ENCODE measurements at regions not wholly inside any gene's neighbourhood (a gene's known extent, or its start where the extent isn't known, plus 50 kb on each side); places are given as distances from the start of the nearest gene placed in this dataset.

GRCh38 chr20:22789676-22790075, 205.3 kb upstream of the FOXA2 start:
- intact Hi-C loops (cut with micrococcal nuclease) = no loop called here

GRCh38 chr20:22791396-22791795, 207.0 kb upstream of the FOXA2 start:
- intact Hi-C loops (cut with micrococcal nuclease) = no loop called here

DNA sequence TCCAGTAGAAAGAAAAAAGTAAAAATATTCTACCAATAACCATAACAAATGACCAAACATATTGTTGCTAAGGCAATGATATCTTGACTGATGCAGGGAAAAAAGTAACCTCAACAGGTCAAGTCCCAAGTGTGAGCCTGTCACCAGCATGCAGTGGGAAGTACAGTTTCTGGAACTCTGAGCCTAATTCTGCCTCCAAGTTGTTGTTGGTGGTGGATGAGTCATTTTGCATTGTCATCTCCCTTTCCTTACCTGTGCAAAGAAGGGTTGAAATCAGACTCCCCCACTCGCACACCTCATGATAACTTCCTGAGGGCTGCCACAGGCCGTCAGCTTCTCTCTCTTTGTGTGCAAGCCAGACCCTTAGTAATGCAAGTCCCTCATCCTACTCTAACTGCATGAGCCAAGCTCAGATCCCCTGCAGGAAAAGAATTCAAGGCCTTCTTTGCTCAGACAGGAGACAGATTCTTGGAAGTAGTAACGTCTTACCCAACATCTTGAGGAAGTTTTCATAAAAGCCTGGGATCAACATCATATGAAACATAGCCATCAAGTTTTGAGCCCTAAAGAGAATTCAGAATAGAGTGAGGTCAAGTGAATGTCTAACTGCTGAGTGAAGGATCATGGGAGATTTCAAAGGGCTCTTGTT, 207.6 kb upstream of the FOXA2 start:
- intact Hi-C loops (cut with micrococcal nuclease) = no loop called here

GRCh38 chr20:22794200-22794599, 209.8 kb upstream of the FOXA2 start:
- intact Hi-C loops (cut with micrococcal nuclease) = no loop called here

- intact Hi-C loops (cut with micrococcal nuclease) = no loop called here
These were observed 211.1 kb upstream of the FOXA2 start for GRCh38 chr20:22795433-22795832.

DNA sequence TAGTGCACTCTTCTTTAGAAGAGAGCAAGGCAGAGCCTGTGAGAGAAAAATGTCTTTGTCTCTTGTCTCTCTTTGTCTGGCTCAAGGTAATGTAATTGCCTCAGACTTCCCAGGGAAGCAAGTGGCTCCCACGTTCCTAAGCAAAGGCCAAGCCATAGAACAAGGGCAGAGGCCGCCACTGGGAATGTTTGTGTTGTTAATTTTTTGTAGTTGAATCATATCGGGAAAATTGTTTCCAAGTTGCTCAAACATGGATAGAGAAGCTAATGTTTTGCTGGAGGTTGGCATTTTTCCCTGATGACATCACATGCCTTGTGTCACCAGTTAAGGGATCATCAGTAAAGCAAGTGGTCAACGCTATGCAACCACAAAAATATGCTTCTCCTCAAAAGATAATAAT, 211.5 kb upstream of the FOXA2 start:
- intact Hi-C loops (cut with micrococcal nuclease) = no loop called here

- intact Hi-C loops (cut with micrococcal nuclease) = no loop called here
These were observed 212.2 kb upstream of the FOXA2 start for GRCh38 chr20:22796469-22797077.

GRCh38 chr20:22797103-22797502, 212.7 kb upstream of the FOXA2 start:
- intact Hi-C loops (cut with micrococcal nuclease) = no loop called here

DNA sequence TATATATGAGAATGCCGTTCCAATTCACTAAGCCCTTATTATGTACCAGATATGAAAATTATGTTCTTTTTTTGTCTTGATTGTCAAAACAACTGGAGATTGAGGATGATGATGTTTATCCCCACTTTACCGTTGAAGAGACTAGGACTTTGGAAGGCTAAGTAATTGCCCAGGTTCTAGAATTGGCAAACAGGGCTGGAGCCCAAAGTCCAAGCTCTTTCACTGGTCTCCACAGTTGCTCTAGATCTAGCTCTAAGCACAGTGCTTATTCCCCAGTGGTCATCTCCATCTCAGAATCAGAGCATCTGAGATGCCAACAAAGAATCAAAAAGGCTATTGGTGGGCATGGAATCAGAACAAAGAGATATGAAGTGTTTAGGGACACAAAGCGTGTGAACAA, 215.3 kb upstream of the FOXA2 start:
- intact Hi-C loops (cut with micrococcal nuclease) = no loop called here

GRCh38 chr20:22800129-22800528, 215.8 kb upstream of the FOXA2 start:
- intact Hi-C loops (cut with micrococcal nuclease) = no loop called here

- intact Hi-C loops (cut with micrococcal nuclease) = no loop called here
These were observed 217.2 kb upstream of the FOXA2 start for GRCh38 chr20:22801528-22801927.

DNA sequence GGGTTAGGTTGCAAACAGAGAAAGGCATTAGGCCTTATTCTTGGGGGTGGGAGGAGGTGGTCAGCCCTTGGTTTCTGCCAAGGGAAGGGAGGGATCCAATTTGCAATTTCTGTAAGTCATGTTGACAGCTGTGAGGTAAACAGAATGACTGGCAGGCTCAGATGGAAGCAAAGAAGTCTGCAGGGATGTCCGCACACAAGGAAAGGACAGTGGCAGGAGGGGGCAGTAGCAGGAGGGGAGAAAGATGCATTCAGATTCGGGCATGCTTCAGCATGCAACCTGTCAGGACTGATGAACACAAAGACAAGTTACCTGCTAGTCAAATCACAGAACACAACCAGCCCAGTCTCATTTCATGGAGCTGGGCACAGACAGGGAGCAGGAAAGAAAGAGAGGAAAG, 217.9 kb upstream of the FOXA2 start:
- intact Hi-C loops (cut with micrococcal nuclease) = no loop called here

DNA sequence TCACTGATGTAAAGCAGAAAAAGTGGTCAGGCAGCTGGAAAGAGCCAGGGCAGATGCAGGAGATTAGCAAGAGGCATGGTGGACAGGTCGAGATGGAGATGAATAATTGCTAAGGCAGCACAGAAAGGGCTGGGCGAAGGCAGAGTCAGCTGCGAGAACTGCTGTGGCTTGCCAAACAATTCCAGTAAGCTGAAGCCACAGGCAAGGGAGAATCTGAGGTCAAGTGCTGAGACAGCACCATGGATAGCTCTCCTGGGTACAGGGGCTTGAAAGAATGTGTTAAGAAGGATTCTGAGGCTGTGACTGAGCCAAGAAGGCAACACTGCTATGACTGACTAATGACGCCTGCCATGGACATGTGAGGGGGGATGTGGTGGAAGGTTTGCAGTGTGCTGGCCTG, 220.8 kb upstream of the FOXA2 start:
- intact Hi-C loops (cut with micrococcal nuclease) = no loop called here

GRCh38 chr20:22805996-22806395, 221.6 kb upstream of the FOXA2 start:
- intact Hi-C loops (cut with micrococcal nuclease) = no loop called here

- intact Hi-C loops (cut with micrococcal nuclease) = no loop called here
These were observed 222.7 kb upstream of the FOXA2 start for GRCh38 chr20:22807045-22807444.

DNA sequence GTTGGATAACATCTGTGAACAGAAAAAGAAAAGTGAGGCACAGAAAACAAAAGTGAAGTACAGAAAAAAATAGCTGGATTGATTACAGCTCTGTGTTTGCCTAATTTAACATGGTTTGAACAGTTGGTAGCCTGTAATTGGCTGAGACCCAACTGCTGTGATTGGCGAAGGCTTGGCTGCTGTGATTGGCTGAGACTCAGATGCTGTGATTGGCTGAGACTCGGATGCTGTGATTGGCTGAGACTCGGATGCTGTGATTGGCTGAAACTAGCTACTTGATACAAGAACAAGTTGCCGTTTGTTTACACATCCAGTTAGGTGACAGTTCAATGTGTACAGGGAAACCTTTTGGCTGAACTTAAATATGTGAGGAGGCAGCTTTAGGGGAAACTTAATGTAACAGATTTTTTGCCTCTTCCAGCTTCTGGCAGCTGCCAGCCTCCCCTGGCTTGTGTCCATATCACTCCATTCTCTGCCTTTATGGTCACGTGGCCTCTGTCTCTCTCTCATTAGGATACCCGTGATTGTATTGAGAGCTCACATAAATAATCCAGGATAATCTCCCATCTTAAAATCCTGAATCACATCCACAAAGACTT, 223.4 kb upstream of the FOXA2 start:
- intact Hi-C loops (cut with micrococcal nuclease) = no loop called here

DNA sequence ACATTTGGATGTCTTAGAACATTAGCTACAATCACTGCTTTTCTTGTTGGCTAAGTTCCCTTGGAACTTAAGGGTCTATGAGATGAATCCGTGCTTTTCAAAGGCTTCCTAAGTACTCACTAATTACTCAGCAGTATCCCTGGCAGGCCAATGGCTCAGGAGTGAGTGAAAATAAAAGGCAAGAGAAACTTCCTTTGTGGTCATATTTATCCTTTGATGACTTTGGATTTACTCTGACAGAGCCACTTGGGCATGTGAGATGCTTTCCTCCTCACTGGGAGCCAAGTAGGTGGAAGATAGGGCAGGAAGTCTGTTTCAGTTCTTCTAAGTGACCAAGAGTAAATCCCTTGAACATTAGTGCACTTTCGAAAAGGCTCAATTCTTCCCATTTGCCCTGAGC, 224.3 kb upstream of the FOXA2 start:
- intact Hi-C loops (cut with micrococcal nuclease) = no loop called here

- intact Hi-C loops (cut with micrococcal nuclease) = no loop called here
These were observed 225.1 kb upstream of the SSTR4 start for GRCh38 chr20:22810030-22810429.

- intact Hi-C loops (cut with micrococcal nuclease) = no loop called here
These were observed 224.2 kb upstream of the SSTR4 start for GRCh38 chr20:22810626-22811569.

GRCh38 chr20:22814471-22815205, 220.5 kb upstream of the SSTR4 start:
- intact Hi-C loops (cut with micrococcal nuclease) = no loop called here

GRCh38 chr20:22815206-22815551, 219.9 kb upstream of the SSTR4 start:
- intact Hi-C loops (cut with micrococcal nuclease) = no loop called here

Measured in T-helper 1 cell treated with Interleukin-12 subunit alpha and Interleukin-12 subunit beta and Interleukin-4 antibody, amounts not matched to agents 30 ng/mL and 1 ng/mL, for 36 hours (primary cell).